CD14-positive monocyte (primary cell): ENCODE measurements at regions not wholly inside any gene's neighbourhood (a gene's known extent, or its start where the extent isn't known, plus 50 kb on each side); places are given as distances from the start of the nearest gene placed in this dataset.

ENCODE experiments used
- DNase-seq, 3 donors: peaks; one replicate each; pipeline ENCODE4 v3.0.0-alpha.2; 2011 to 2022
- H2AFZ ChIP-seq: 2 replicates; pipeline ENCODE4 v1.6.0; 2012; ENCODE audit warnings: mild to moderate bottlenecking, low read depth, low read length, inconsistent platforms; ENCODE audit not compliant: insufficient read depth, poor library complexity, severe bottlenecking
- H3K27ac ChIP-seq, 2 donors: 1 replicate in 1 of 2; 2 replicates in 1 of 2; pipeline ENCODE4 v1.5.1; 2012 to 2013; ENCODE audit warnings: low read length in 2 of 2, control low read depth in 1 of 2, inconsistent platforms in 1 of 2, low read depth in 1 of 2, mild to moderate bottlenecking in 1 of 2
- H3K27me3 ChIP-seq, 2 donors: one replicate each; pipeline versions ENCODE4 v1.6.0 to v1.6.1; 2011 to 2013; ENCODE audit warnings: low read length in 2 of 2; ENCODE audit not compliant: control insufficient read depth in 2 of 2, insufficient read depth in 2 of 2
- H3K36me3 ChIP-seq, 2 donors: replicated peaks in 1 of 2; 1 replicate in 1 of 2; 2 replicates in 1 of 2; pipeline versions ENCODE4 v1.5.1 to v1.6.1; 2012 to 2013; ENCODE audit warnings: low read length in 2 of 2, control low read depth in 1 of 2, inconsistent platforms in 1 of 2, mild to moderate bottlenecking in 1 of 2; ENCODE audit not compliant: insufficient read depth in 2 of 2, control insufficient read depth in 1 of 2
- H3K4me1 ChIP-seq, 2 donors: 1 replicate in 1 of 2; 2 replicates in 1 of 2; pipeline versions ENCODE4 v1.5.1 to v1.6.1; 2012 to 2013; ENCODE audit warnings: low read length in 2 of 2, control low read depth in 1 of 2, inconsistent platforms in 1 of 2, mild to moderate bottlenecking in 1 of 2, moderate library complexity in 1 of 2; ENCODE audit not compliant: insufficient read depth in 2 of 2, control insufficient read depth in 1 of 2
- H3K4me2 ChIP-seq: replicated peaks from 2 replicates; pipeline ENCODE3; 2012; ENCODE audit warnings: low read length, moderate library complexity, mild to moderate bottlenecking; ENCODE audit not compliant: poor library complexity, severe bottlenecking; ENCODE audit errors: extremely low read depth
- H3K4me3 ChIP-seq, 3 experiments: fragments of 200-600 bp in 1 of 3; sonication (generic) in 1 of 3; replicated peaks in 1 of 3; 1 replicate in 2 of 3; 2 replicates in 1 of 3; pipeline ENCODE4 v1.5.1; 2011 to 2013; ENCODE audit warnings: low read length in 3 of 3, mild to moderate bottlenecking in 3 of 3, control low read depth in 2 of 3, low read depth in 2 of 3, inconsistent platforms in 1 of 3, moderate library complexity in 1 of 3
- H3K79me2 ChIP-seq: 2 replicates; pipeline ENCODE4 v1.6.0; 2012; ENCODE audit warnings: mild to moderate bottlenecking, control low read depth, inconsistent platforms, low read length, moderate library complexity; ENCODE audit not compliant: insufficient read depth
- H3K9ac ChIP-seq: 2 replicates; pipeline ENCODE4 v1.6.0; 2017; ENCODE audit warnings: low read length, mild to moderate bottlenecking; ENCODE audit not compliant: insufficient read depth, poor library complexity, severe bottlenecking
- H3K9me3 ChIP-seq, 2 donors: replicated peaks in 1 of 2; 1 replicate in 1 of 2; 2 replicates in 1 of 2; pipeline versions ENCODE4 v1.5.1 to v1.6.1; 2012 to 2013; ENCODE audit warnings: low read length in 2 of 2, control low read depth in 1 of 2; ENCODE audit not compliant: control insufficient read depth in 1 of 2, insufficient read depth in 1 of 2
- H4K20me1 ChIP-seq: 2 replicates; pipeline ENCODE4 v1.6.0; 2012; ENCODE audit warnings: mild to moderate bottlenecking, low read length, control low read depth, moderate library complexity; ENCODE audit not compliant: insufficient read depth
- H3K27ac Mint-ChIP-seq, 7 donors: one replicate each; pipeline ENCODE4 v1.8.0; 2020; ENCODE audit warnings: mild to moderate bottlenecking in 7 of 7, mixed read lengths in 7 of 7, moderate library complexity in 6 of 7, inconsistent platforms in 2 of 7
- H3K27me3 Mint-ChIP-seq, 3 donors: one replicate each; pipeline ENCODE4 v1.8.0; 2021 to 2022; ENCODE audit warnings: low read depth in 3 of 3, mild to moderate bottlenecking in 3 of 3, mixed read lengths in 3 of 3, moderate library complexity in 3 of 3, inconsistent platforms in 1 of 3
- H3K36me3 Mint-ChIP-seq, 2 donors: one replicate each; pipeline ENCODE4 v1.8.0; 2020; ENCODE audit warnings: mixed read lengths in 2 of 2, inconsistent platforms in 1 of 2, mild to moderate bottlenecking in 1 of 2
- H3K4me1 Mint-ChIP-seq: one replicate; pipeline ENCODE4 v1.8.0; 2020; ENCODE audit warnings: mild to moderate bottlenecking, mixed read lengths
- H3K4me3 Mint-ChIP-seq, 2 donors: one replicate each; pipeline ENCODE4 v1.8.0; 2020; ENCODE audit warnings: mild to moderate bottlenecking in 2 of 2, mixed read lengths in 2 of 2, moderate library complexity in 1 of 2
- H3K9me3 Mint-ChIP-seq, 7 donors: one replicate each; pipeline ENCODE4 v1.8.0; 2020 to 2022; ENCODE audit warnings: mixed read lengths in 7 of 7, mild to moderate bottlenecking in 6 of 7, moderate library complexity in 6 of 7, inconsistent platforms in 2 of 7
- WGBS: methylation state at CpG from one replicate; pipeline ENCODE4 v1.1.5; 2013; ENCODE audit warnings: missing lambda C conversion rate; ENCODE audit not compliant: insufficient coverage; 5-methylcytosine and 5-hydroxymethylcytosine counted together
- intact Hi-C, 2 donors: fragments of 100-400 bp; cut with micrococcal nuclease; formaldehyde crosslinking; loops; one replicate each; pipeline versions ENCODE4 v1.15.0 to v1.15.1; 2023
- TF ChIP-seq, protein P1 (sequence below): fragments of 200-600 bp; IDR thresholded peaks from one replicate; pipeline ENCODE4 v1.8.0; 2022; ENCODE audit warnings: antibody characterized with exemption, mild to moderate bottlenecking

DNA sequence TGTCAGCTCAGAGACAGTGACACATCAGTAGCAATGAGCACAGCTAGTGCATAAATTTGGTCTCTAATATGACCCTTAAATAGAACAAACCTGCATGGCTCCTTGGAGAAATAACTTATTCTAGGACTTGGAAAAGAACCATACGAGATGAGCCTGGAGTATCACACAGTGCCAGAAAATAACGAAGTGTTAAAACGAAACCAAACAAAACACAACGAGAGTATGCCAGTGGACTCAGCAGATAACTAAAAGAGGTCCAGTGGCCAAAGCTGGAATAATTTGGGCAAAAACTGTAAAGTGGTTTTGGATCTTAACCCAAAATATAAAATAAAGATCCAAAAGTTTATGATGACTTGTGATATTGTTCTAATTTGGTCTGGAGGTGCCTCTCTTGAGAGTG lies 1599.0 kb upstream of the LRRTM1 start:
- H3K4me2 ChIP-seq = no peak overlapping the region
- Mint-ChIP-seq H3K4me1 (no peaks in the 10 kb centered on the region), H3K27me3 (peaks cover 0 to 2% (median 1%) of the 10 kb centered on the region in 3 donors), H3K4me3 (no peak overlapping the region), H3K36me3 (no peaks in the 10 kb centered on the region), H3K9me3 (peaks cover 0 to 2% (median 0%) of the 10 kb centered on the region in 7 donors), H3K27ac (no peak overlapping the region)
- H3K9me3 ChIP-seq = no peaks in the 10 kb centered on the region
- no peak for DNase-seq
- 96% methylated on average over 3 of the region's 4 CpGs for WGBS
- H2AFZ ChIP-seq = no peak overlapping the region
- no peaks in the 10 kb centered on the region for H3K36me3 ChIP-seq
- H3K9ac ChIP-seq = no peak overlapping the region
- H3K4me3 ChIP-seq = no peak overlapping the region
- TF ChIP-seq, protein P1, sequence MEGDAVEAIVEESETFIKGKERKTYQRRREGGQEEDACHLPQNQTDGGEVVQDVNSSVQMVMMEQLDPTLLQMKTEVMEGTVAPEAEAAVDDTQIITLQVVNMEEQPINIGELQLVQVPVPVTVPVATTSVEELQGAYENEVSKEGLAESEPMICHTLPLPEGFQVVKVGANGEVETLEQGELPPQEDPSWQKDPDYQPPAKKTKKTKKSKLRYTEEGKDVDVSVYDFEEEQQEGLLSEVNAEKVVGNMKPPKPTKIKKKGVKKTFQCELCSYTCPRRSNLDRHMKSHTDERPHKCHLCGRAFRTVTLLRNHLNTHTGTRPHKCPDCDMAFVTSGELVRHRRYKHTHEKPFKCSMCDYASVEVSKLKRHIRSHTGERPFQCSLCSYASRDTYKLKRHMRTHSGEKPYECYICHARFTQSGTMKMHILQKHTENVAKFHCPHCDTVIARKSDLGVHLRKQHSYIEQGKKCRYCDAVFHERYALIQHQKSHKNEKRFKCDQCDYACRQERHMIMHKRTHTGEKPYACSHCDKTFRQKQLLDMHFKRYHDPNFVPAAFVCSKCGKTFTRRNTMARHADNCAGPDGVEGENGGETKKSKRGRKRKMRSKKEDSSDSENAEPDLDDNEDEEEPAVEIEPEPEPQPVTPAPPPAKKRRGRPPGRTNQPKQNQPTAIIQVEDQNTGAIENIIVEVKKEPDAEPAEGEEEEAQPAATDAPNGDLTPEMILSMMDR = no peak
- H3K27me3 ChIP-seq = no peaks in the 10 kb centered on the region
- H3K79me2 ChIP-seq = no peaks in the 10 kb centered on the region
- intact Hi-C loops = no loop called here
- no peaks in the 10 kb centered on the region for H3K4me1 ChIP-seq
- H4K20me1 ChIP-seq = no peaks in the 10 kb centered on the region
- H3K27ac ChIP-seq = no peak overlapping the region

DNA sequence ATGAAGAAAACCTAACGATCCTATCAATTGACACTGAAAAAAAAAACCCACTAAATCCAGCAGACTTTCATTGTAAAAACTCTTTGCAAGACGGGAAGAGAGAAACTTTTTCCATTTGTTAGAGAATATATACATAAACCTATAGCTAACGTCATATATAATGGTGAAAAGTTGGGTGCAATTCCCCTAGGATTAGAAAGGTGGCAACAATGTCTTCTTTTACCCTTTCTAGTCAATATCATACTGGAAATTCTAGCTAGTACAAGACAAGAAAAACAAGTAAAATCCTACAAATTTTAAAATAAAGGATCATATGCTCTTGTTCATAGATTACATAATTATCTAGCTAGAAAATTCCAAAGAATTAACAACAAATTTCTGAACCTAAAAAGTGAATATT lies 1596.5 kb upstream of the LRRTM1 start:
- no peaks in the 10 kb centered on the region for H3K79me2 ChIP-seq
- H3K36me3 Mint-ChIP-seq = no peaks in the 10 kb centered on the region

More for the DNA sequence above, 1596.5 kb upstream of the LRRTM1 start:
- Histone ChIP-seq H2AFZ (no peak overlapping the region), H3K4me1 (no peaks in the 10 kb centered on the region), H3K4me3 (no peak overlapping the region), H3K9ac (no peak overlapping the region), H4K20me1 (no peaks in the 10 kb centered on the region), H3K27me3 (no peaks in the 10 kb centered on the region), H3K36me3 (no peaks in the 10 kb centered on the region), H3K27ac (no peak overlapping the region), H3K9me3 (no peaks in the 10 kb centered on the region), H3K4me2 (no peak overlapping the region)
- intact Hi-C loops = no loop called here
- TF ChIP-seq, protein P1 = no peak
- peaks cover 0 to 2% (median 0%) of the 10 kb centered on the region in 7 donors for H3K9me3 Mint-ChIP-seq
- no peak overlapping the region for H3K27ac Mint-ChIP-seq
- H3K27me3 Mint-ChIP-seq = peaks cover 0 to 2% (median 1%) of the 10 kb centered on the region in 3 donors
- H3K4me3 Mint-ChIP-seq = no peak overlapping the region
- no peaks in the 10 kb centered on the region for H3K4me1 Mint-ChIP-seq
- no peak for DNase-seq
- WGBS = no CpG with 5 or more reads among the region's 3 CpGs
